HepG2 (cell line): ENCODE measurements at regions not wholly inside any gene's neighbourhood (a gene's known extent, or its start where the extent isn't known, plus 50 kb on each side); places are given as distances from the start of the nearest gene placed in this dataset.

Experiments used
- ATAC-seq: fragments of 200-7000 bp; cut with Tn5 transposase; 3 replicates; pipeline ENCODE4 v1.9.1; 2020; ENCODE audit warnings: mild to moderate bottlenecking, moderate library complexity
- BruUV-seq: library from RNA; stranded (reverse); fragments of 400-500 nt; replicated peaks from 2 replicates; lab custom pipeline; 2021; lab: Mats Ljungman, UMichigan
- CTCF ChIA-PET: fragments of 300-600 bp; formaldehyde crosslinking; extraction: SDS; loops from one replicate; lab custom pipeline; 2021; ENCODE audit warnings: low total read pairs, inconsistent platforms, low intra/inter-chr PET ratio; lab: Yijun Ruan, JAX
- POLR2A ChIA-PET: fragments of 350-600 bp; sonication (Branson Sonifier 250); formaldehyde crosslinking; loops from one replicate; lab custom pipeline; 2020; ENCODE audit warnings: antibody characterized with exemption, inconsistent platforms; lab: Yijun Ruan, JAX
- DNase-seq: peaks from one replicate; pipeline ENCODE4 v3.0.0-alpha.2; 2015; ENCODE audit warnings: low spot score
- FAIRE-seq: peaks from 3 replicates; lab custom pipeline; 2011; peaks lifted over from hg19 to GRCh38; lab: Jason Lieb, UNC
- H2AFZ ChIP-seq: one replicate; pipeline ENCODE4 v1.6.1; 2011; ENCODE audit warnings: low read length, inconsistent platforms
- H3K27ac ChIP-seq: fragments of 300-600 bp; 3 replicates; pipeline ENCODE4 v1.8.0; 2011; ENCODE audit warnings: mixed run types, mild to moderate bottlenecking, mixed read lengths, low read length, inconsistent platforms; ENCODE audit not compliant: insufficient read depth; ENCODE audit errors: extremely low read length
- H3K27me3 ChIP-seq, 2 experiments: fragments of 200-600 bp in 1 of 2; 2 replicates in 1 of 2; 3 replicates in 1 of 2; pipeline versions ENCODE4 v1.6.0 to v1.8.0; 2011; ENCODE audit warnings: low read length in 2 of 2, mild to moderate bottlenecking in 2 of 2, moderate library complexity in 2 of 2, inconsistent platforms in 1 of 2; ENCODE audit not compliant: insufficient read depth in 2 of 2, control insufficient read depth in 1 of 2
- H3K36me3 ChIP-seq, 2 experiments: fragments of 200-600 bp in 1 of 2; replicated peaks in 1 of 2; 2 replicates in 1 of 2; 3 replicates in 1 of 2; pipeline versions ENCODE4 v1.5.1 to v1.8.0; 2011; ENCODE audit warnings: low read length in 2 of 2, inconsistent platforms in 1 of 2; ENCODE audit not compliant: insufficient read depth in 2 of 2, control insufficient read depth in 1 of 2
- H3K4me1 ChIP-seq: 2 replicates; pipeline ENCODE4 v1.5.1; 2012; ENCODE audit warnings: low read length, inconsistent platforms; ENCODE audit not compliant: insufficient read depth
- H3K4me2 ChIP-seq: 2 replicates; pipeline ENCODE4 v1.6.0; 2011; ENCODE audit warnings: low read depth, low read length, inconsistent platforms
- H3K4me3 ChIP-seq, 3 experiments: fragments of 200-600 bp in 1 of 3; sonication (generic), shearing (Covaris generic) in 1 of 3; replicated peaks in 1 of 3; 2 replicates each; pipeline ENCODE4 v1.5.1; 2011 to 2016; ENCODE audit warnings: low read length in 3 of 3, inconsistent platforms in 2 of 3, low read depth in 2 of 3, mild to moderate bottlenecking in 2 of 3, control low read depth in 1 of 3, mixed read lengths in 1 of 3; ENCODE audit not compliant: insufficient read depth in 1 of 3
- H3K79me2 ChIP-seq: one replicate; pipeline ENCODE4 v1.6.1; 2011; ENCODE audit warnings: low read length, inconsistent platforms; ENCODE audit not compliant: insufficient read depth
- H3K9ac ChIP-seq: 2 replicates; pipeline ENCODE4 v1.6.0; 2011; ENCODE audit warnings: mild to moderate bottlenecking, low read depth, low read length, inconsistent platforms; ENCODE audit not compliant: insufficient read depth
- H3K9me3 ChIP-seq: 2 replicates; pipeline ENCODE4 v1.5.1; 2012; ENCODE audit warnings: mild to moderate bottlenecking, low read length
- H4K20me1 ChIP-seq: 2 replicates; pipeline ENCODE4 v1.6.0; 2011; ENCODE audit warnings: inconsistent platforms, mild to moderate bottlenecking, low read length, moderate library complexity; ENCODE audit not compliant: insufficient read depth
- ARNT2 ChIP-seq: sonication (generic); formaldehyde crosslinking; IDR thresholded peaks from 2 replicates; pipeline ENCODE4 v1.8.0; 2022; ENCODE audit warnings: mild to moderate bottlenecking, low read depth, missing genetic modification reagents, moderate library complexity
- BCL6 ChIP-seq: IDR thresholded peaks from 2 replicates; pipeline ENCODE4 v1.6.1; 2016; ENCODE audit warnings: missing genetic modification reagents, missing compliant biosample characterization
- CCAR2 ChIP-seq: fragments of 200-400 bp; formaldehyde crosslinking; optimal IDR thresholded peaks from 2 replicates; pipeline ENCODE3; 2018; ENCODE audit warnings: low read depth, mild to moderate bottlenecking, low read length, moderate library complexity
- FOXA1 ChIP-seq, 2 experiments: fragments of 450-650 bp in 1 of 2; sonication (generic) in 1 of 2; formaldehyde crosslinking in 1 of 2; IDR thresholded peaks; 2 replicates each; pipeline versions ENCODE4 v1.4.0 to v1.6.1; 2016 to 2020; ENCODE audit warnings: missing genetic modification reagents in 1 of 2
- HHEX ChIP-seq: IDR thresholded peaks from 2 replicates; pipeline ENCODE4 v1.6.1; 2016; ENCODE audit warnings: control low read depth
- HNF4A ChIP-seq: sonication (generic); formaldehyde crosslinking; IDR thresholded peaks from 2 replicates; pipeline ENCODE4 v1.4.0; 2020; ENCODE audit warnings: missing genetic modification reagents
- HOXD1 ChIP-seq: sonication (generic); formaldehyde crosslinking; IDR thresholded peaks from 2 replicates; pipeline ENCODE4 v1.5.0; 2020; ENCODE audit warnings: missing genetic modification reagents
- KAT7 ChIP-seq: IDR thresholded peaks from 2 replicates; pipeline ENCODE4 v1.6.1; 2018; ENCODE audit warnings: borderline replicate concordance, missing compliant biosample characterization
- MED8 ChIP-seq: sonication (generic); formaldehyde crosslinking; IDR thresholded peaks from 2 replicates; pipeline ENCODE4 v1.8.1; 2023; ENCODE audit warnings: mild to moderate bottlenecking, missing genetic modification reagents; ENCODE audit not compliant: insufficient replicate concordance
- NR2F1 ChIP-seq, 2 experiments: fragments of 450-650 bp in 1 of 2; formaldehyde crosslinking in 1 of 2; IDR thresholded peaks; 2 replicates each; pipeline versions ENCODE4 v1.5.0 to v1.6.1; 2016 to 2020; ENCODE audit warnings: mild to moderate bottlenecking in 1 of 2, missing compliant biosample characterization in 1 of 2, missing genetic modification reagents in 1 of 2, moderate library complexity in 1 of 2
- SATB2 ChIP-seq: sonication (generic); formaldehyde crosslinking; IDR thresholded peaks from 2 replicates; pipeline ENCODE4 v1.5.0; 2020; ENCODE audit warnings: missing genetic modification reagents
- TCF12 ChIP-seq, 2 experiments: fragments of 450-650 bp in 1 of 2; sonication (generic) in 1 of 2; formaldehyde crosslinking in 1 of 2; IDR thresholded peaks; 2 replicates each; pipeline versions ENCODE4 v1.6.1 to v1.8.0; 2017 to 2022; ENCODE audit warnings: antibody characterized with exemption in 1 of 2, mild to moderate bottlenecking in 1 of 2, missing genetic modification reagents in 1 of 2, moderate library complexity in 1 of 2
- TMF1 ChIP-seq: sonication (generic); formaldehyde crosslinking; IDR thresholded peaks from 2 replicates; pipeline ENCODE4 v1.8.1; 2022; ENCODE audit warnings: low read depth, missing genetic modification reagents
- ZBTB38 ChIP-seq: sonication (generic); formaldehyde crosslinking; IDR thresholded peaks from 2 replicates; pipeline ENCODE4 v1.5.1; 2020; ENCODE audit warnings: mild to moderate bottlenecking, missing genetic modification reagents
- ZBTB7B ChIP-seq: sonication (generic); formaldehyde crosslinking; IDR thresholded peaks from 2 replicates; pipeline ENCODE4 v1.4.0; 2020; ENCODE audit warnings: missing genetic modification reagents
- ZNF3 ChIP-seq: IDR thresholded peaks from 2 replicates; pipeline ENCODE4 v1.7.0; 2017; ENCODE audit warnings: inconsistent platforms
- ZNF574 ChIP-seq: sonication (generic); formaldehyde crosslinking; IDR thresholded peaks from 2 replicates; pipeline ENCODE4 v1.4.0; 2020; ENCODE audit warnings: missing genetic modification reagents
- ZNF598 ChIP-seq: sonication (generic); formaldehyde crosslinking; IDR thresholded peaks from 2 replicates; pipeline ENCODE4 v1.5.1; 2020; ENCODE audit warnings: mild to moderate bottlenecking, missing genetic modification reagents, borderline replicate concordance
- ZNF761 ChIP-seq: sonication (generic); formaldehyde crosslinking; conservative IDR thresholded peaks from 2 replicates; pipeline ENCODE4 v1.4.0; 2020; ENCODE audit warnings: mild to moderate bottlenecking, missing genetic modification reagents
- ZSCAN20 ChIP-seq: sonication (generic); formaldehyde crosslinking; IDR thresholded peaks from 2 replicates; pipeline ENCODE4 v1.4.0; 2020; ENCODE audit warnings: missing genetic modification reagents, mild to moderate bottlenecking, borderline replicate concordance
- WGBS: methylation state at CpG from one replicate; pipeline ENCODE4 v1.1.6; 2017; ENCODE audit warnings: low lambda C conversion rate; 5-methylcytosine and 5-hydroxymethylcytosine counted together
- in situ Hi-C: cut with HindIII; loops from 2 replicates; pipeline ENCODE4 v1.10.0; 2017; ENCODE audit warnings: low pct_unique_long_range_greater_than_20kb; ENCODE audit not compliant: extremely low pct_ligation_motif_present
- intact Hi-C: fragments of 100-400 bp; cut with micrococcal nuclease; formaldehyde crosslinking; loops from one replicate; pipeline ENCODE4 v1.10.0; 2022; ENCODE audit not compliant: unreplicated experiment

GRCh38 chrX:20374900-20375438 is 108.3 kb upstream of the RPS6KA3 start (continued):
- no peak for TF ChIP-seq FOXA1 (IDR thresholded peaks at IDR 0.05)
- TF ChIP-seq FOXA1 (CRISPR knock-in tag; IDR thresholded peaks at IDR 0.05), result peak; percentile 81
- no peak for TF ChIP-seq SATB2 (CRISPR knock-in tag)
- TF ChIP-seq KAT7 (CRISPR knock-in tag), result no peak
- no peak for TF ChIP-seq ZSCAN20 (CRISPR knock-in tag)
- no peak for TF ChIP-seq ZNF574 (CRISPR knock-in tag)
- TF ChIP-seq TCF12 (IDR thresholded peaks at IDR 0.05), result no peak
- TF ChIP-seq TCF12 (CRISPR knock-in tag; IDR thresholded peaks at IDR 0.05), result no peak

- H3K27ac ChIP-seq, result peak overlapping the region; percentile 33
- DNase-seq (no peak), ATAC-seq (no peak), FAIRE-seq (no peak)
- no peaks in the 10 kb centered on the region for H3K79me2 ChIP-seq
- in situ Hi-C loops, result no loop called here
- no TSS peak for BruUV-seq
- H4K20me1 ChIP-seq, result no peaks in the 10 kb centered on the region
- no peaks in the 10 kb centered on the region for H3K9me3 ChIP-seq
- intact Hi-C loops, result no loop called here
- H3K4me2 ChIP-seq, result no peak overlapping the region
- no peak overlapping the region for H3K4me3 ChIP-seq
- POLR2A ChIA-PET, result interaction anchor here (0.6 to 1.4 kb wide), 2 partner anchors 12 to 13 kb away, joined by 5 to 6 read pairs; no protein-coding TSS in a partner anchor
- 73% methylated on average over 4 of the region's 4 CpGs for WGBS
- no peak overlapping the region for H3K9ac ChIP-seq
- H3K27me3 ChIP-seq, result no peaks in the 10 kb centered on the region
- CTCF ChIA-PET, result no interaction called here
- H2AFZ ChIP-seq, result no peak overlapping the region
- no peaks in the 10 kb centered on the region for H3K36me3 ChIP-seq
- H3K4me1 ChIP-seq, result peaks cover 62% of the 10 kb centered on the region
- no peak for TF ChIP-seq CCAR2
- no peak for TF ChIP-seq ARNT2 (CRISPR knock-in tag)
- TF ChIP-seq BCL6 (CRISPR knock-in tag), result no peak
- no peak for TF ChIP-seq TMF1
- no peak for TF ChIP-seq HNF4A
- no peak for TF ChIP-seq ZBTB7B
- no peak for TF ChIP-seq MED8 (CRISPR knock-in tag)
- TF ChIP-seq ZNF761 (CRISPR knock-in tag), result no peak
- TF ChIP-seq ZNF598, result no peak
- no peak for TF ChIP-seq NR2F1 (CRISPR knock-in tag; IDR thresholded peaks at IDR 0.05)
- no peak for TF ChIP-seq SATB2 (CRISPR knock-in tag)
- no peak for TF ChIP-seq ZNF3 (CRISPR knock-in tag)
- TF ChIP-seq ZBTB38 (CRISPR knock-in tag), result no peak
- no peak for TF ChIP-seq HHEX (CRISPR knock-in tag)
- no peak for TF ChIP-seq HOXD1 (CRISPR knock-in tag)
These were observed 107.7 kb upstream of the RPS6KA3 start for GRCh38 chrX:20374450-20374849.
